ENCODE measurements at regions not wholly inside any gene's neighbourhood (a gene's known extent, or its start where the extent isn't known, plus 50 kb on each side); places are given as distances from the start of the nearest gene placed in this dataset.
"Not testable (repeated sequence)": the region's sequence is repeated elsewhere in the genome, so short reads cannot be mapped to it uniquely, and the experiment has no call there.

- TF ChIP-seq, protein P1, sequence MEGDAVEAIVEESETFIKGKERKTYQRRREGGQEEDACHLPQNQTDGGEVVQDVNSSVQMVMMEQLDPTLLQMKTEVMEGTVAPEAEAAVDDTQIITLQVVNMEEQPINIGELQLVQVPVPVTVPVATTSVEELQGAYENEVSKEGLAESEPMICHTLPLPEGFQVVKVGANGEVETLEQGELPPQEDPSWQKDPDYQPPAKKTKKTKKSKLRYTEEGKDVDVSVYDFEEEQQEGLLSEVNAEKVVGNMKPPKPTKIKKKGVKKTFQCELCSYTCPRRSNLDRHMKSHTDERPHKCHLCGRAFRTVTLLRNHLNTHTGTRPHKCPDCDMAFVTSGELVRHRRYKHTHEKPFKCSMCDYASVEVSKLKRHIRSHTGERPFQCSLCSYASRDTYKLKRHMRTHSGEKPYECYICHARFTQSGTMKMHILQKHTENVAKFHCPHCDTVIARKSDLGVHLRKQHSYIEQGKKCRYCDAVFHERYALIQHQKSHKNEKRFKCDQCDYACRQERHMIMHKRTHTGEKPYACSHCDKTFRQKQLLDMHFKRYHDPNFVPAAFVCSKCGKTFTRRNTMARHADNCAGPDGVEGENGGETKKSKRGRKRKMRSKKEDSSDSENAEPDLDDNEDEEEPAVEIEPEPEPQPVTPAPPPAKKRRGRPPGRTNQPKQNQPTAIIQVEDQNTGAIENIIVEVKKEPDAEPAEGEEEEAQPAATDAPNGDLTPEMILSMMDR (IDR thresholded peaks at IDR 0.05; ENCODE audit: insufficient read depth, low read depth, low read length): no peak
- no peak for DNase-seq (ENCODE audit: low read depth)
- H3K4me3 ChIP-seq (ENCODE audit: low read depth, low read length): no peak overlapping the region
These were observed 706.9 kb upstream of the CTNND2 start for GRCh38 chr5:12611132-12611531.

DNA sequence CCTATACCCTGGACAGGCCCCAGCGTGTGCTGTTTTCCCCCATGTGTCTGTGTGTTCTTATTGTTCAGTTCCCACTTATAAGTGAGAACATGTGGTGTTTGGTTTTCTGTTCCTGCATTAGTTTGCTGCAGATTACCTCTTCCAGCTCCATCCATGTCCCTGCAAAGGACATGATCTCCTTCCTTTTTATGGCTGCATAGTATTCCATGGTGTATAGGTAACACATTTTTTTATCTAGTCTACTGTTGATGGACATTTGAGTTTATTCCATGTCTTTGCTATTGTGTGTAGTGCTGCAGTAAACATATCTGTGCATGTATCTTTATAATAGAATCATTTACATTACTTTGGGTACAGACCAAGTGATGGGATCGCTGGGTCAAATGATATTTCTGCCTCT lies 703.6 kb upstream of the CTNND2 start:
- not testable (repeated sequence) for DNase-seq (ENCODE audit: low read depth); H3K4me3 ChIP-seq (ENCODE audit: low read depth, low read length)

GRCh38 chr5:12592228-12592627 lies 688.0 kb upstream of the CTNND2 start:
- TF ChIP-seq, protein P1 (IDR thresholded peaks at IDR 0.05; ENCODE audit: insufficient read depth, low read depth, low read length): no peak
- peak; percentile 5 for DNase-seq (ENCODE audit: low read depth)
- H3K4me3 ChIP-seq (ENCODE audit: low read depth, low read length): no peak overlapping the region

DNA sequence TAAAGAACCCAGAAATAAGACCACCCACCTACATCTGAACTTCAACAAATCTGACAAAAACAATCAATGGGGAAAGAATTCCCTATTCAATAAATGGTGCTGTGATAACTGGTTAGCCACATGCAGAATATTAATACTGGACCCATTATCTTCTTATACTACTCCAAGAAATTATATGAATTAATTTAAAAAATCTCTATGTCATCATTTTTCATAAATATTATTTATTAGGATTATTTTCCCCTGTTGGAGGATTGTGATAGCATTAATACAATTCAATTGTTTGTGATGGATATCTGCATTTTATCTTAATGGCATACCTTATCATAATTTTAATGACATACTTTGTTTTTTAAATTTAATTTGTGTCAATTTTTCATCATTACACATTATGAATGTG lies 682.2 kb upstream of the CTNND2 start:
- no peak overlapping the region for H3K4me3 ChIP-seq (ENCODE audit: low read depth, low read length)
- no peak for DNase-seq (ENCODE audit: low read depth)
- TF ChIP-seq, protein P1 (IDR thresholded peaks at IDR 0.05; ENCODE audit: insufficient read depth, low read depth, low read length): no peak

DNA sequence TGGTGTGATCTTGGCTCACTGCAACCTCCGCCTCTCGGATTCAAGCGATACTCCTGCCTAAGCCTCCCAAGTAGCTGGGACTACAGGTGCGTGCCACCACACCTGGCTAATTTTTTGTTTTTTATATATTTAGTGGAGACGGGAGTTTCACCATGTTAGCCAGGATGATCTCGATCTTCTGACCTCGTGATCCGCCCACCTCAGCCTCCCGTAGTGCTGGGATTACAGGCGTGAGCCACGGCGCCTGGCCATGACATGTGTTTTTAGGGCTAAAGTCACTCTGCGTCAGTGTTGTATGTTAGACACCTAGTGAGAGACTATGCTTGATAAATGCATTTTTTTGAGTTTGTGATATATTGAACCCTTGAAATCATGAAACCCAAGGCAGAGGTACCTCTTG lies 674.6 kb upstream of the CTNND2 start:
- H3K4me3 ChIP-seq (ENCODE audit: low read depth, low read length); DNase-seq (ENCODE audit: low read depth): not testable (repeated sequence)

DNA sequence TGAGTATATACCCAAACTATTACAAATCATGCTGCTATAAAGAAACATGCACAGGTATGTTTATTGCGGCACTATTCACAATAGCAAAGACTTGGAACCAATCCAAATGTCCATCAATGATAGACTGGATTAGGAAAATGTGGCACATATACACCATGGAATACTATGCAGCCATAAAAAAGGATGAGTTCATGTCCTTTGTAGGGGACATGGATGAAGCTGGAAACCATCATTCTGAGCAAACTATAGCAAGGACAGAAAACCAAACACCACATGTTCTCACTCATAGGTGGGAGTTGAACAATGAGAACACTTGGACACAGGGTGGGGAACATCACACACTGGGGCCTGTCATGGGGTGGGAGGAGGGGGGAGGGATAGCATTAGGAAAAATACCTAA lies 672.7 kb upstream of the CTNND2 start:
- DNase-seq (ENCODE audit: low read depth); H3K4me3 ChIP-seq (ENCODE audit: low read depth, low read length): not testable (repeated sequence)

- DNase-seq (ENCODE audit: low read depth): peak; percentile 88
- H3K4me3 ChIP-seq (ENCODE audit: low read depth, low read length): peak overlapping the region; percentile 74
These were observed 670.2 kb upstream of the CTNND2 start for GRCh38 chr5:12574298-12575093.

- DNase-seq (ENCODE audit: low read depth): peak; percentile 3
These were observed 669.7 kb upstream of the CTNND2 start for GRCh38 chr5:12573916-12574297.

DNA sequence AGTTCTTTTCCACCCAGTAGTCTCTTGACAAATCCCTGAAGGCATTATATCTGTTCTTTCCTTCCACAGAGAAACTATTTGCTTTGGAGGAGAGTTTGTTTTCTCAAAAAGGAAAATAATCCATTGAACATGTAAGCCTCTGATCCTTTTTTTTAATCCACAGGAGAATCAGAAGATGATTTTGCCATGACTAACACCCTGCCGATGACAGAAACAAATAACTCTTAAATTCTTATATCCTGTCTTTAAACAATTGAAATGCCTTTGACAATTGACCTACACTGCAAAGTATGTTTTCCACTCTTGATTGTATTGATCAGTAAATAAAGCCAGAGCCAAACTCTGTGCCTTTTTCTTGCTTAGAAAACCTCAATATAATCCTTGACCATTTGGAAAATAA lies 666.4 kb upstream of the CTNND2 start:
- H3K4me3 ChIP-seq (ENCODE audit: low read depth, low read length): no peak overlapping the region
- no peak for DNase-seq (ENCODE audit: low read depth)
- TF ChIP-seq, protein P1 (IDR thresholded peaks at IDR 0.05; ENCODE audit: insufficient read depth, low read depth, low read length): no peak

More at GRCh38 chr5:12573916-12574297, 669.7 kb upstream of the CTNND2 start:
- H3K4me3 ChIP-seq (ENCODE audit: low read depth, low read length): peak overlapping the region; percentile 62

- peak; percentile 48 for DNase-seq (ENCODE audit: low read depth)
- TF ChIP-seq, protein P1 (IDR thresholded peaks at IDR 0.05; ENCODE audit: insufficient read depth, low read depth, low read length): no peak
- H3K4me3 ChIP-seq (ENCODE audit: low read depth, low read length): no peak overlapping the region
These were observed 662.2 kb upstream of the CTNND2 start for GRCh38 chr5:12566441-12566840.

Measured in fibroblast of villous mesenchyme (primary cell).